KG1 (cell line): ENCODE measurements at regions not wholly inside any gene's neighbourhood (a gene's known extent, or its start where the extent isn't known, plus 50 kb on each side); places are given as distances from the start of the nearest gene placed in this dataset.
"Not testable (repeated sequence)": the region's sequence is repeated elsewhere in the genome, so short reads cannot be mapped to it uniquely, and the experiment has no call there.

Experiments
- DNase-seq: peaks from one replicate; lab custom pipeline; 2025; lab: John Stamatoyannopoulos, UW

DNA sequence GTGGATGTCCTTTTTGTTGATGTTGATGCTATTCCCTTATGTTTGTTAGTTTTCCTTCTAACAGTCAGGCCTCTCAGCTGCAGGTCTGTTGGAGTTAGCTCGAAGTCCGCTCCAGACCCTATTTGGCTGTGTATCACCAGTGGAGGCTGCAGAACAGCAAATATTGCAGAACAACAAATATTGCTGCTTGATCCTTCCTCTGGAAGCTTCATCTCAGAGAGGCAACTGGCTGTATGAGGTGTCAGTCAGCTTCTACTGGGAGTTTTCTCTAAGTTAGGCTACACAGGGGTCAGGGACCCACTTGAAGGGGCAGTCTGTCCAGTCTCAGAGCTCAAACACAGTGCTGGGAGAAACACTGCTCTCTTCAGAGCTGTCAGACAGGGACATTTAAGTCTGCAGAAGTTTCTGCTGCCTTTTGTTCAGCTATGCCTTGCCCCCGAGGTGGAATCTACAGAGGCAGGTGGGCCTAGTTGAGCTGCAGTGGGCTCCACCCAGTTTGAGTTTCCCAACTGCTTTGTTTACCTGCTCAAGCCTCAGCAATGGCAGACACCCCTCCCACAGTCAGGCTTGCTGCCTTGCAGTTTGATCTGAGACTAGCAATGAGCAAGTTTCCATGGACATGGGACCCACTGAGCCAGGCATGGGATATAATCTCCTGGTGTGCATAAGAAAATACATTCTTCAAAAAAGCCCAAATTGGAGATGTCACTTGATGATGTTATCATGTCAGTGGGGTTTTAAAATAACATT lies 99.5 kb downstream of the KDM5D start:
- no peak for DNase-seq

GRCh38 chrY:19637651-19638347 lies 106.7 kb downstream of the KDM5D start:
- no peak for DNase-seq

- DNase-seq, result no peak
Observed at GRCh38 chrY:19628926-19629325, 115.6 kb downstream of the KDM5D start.

DNA sequence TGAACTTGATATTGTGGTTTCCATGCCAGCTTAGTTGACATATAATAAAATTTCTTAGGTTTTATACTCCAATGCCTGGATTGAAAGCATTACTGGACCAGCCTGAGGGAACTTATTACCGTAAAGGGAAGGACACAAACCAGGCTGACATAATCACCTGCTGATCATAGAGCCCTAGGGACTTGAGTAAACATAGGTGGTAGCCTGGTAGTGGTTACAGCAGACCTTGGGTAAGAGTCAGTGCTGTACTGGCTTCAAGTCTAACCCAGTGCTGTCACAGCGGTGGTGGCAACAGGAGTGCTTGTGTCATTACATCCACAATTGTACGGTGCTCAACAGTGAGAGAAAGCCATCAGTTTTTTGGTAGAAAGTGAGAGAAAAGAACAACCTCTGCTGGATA lies 122.1 kb downstream of the KDM5D start:
- no peak for DNase-seq

GRCh38 chrY:19621756-19622155 lies 122.8 kb downstream of the KDM5D start:
- DNase-seq, result no peak

DNA sequence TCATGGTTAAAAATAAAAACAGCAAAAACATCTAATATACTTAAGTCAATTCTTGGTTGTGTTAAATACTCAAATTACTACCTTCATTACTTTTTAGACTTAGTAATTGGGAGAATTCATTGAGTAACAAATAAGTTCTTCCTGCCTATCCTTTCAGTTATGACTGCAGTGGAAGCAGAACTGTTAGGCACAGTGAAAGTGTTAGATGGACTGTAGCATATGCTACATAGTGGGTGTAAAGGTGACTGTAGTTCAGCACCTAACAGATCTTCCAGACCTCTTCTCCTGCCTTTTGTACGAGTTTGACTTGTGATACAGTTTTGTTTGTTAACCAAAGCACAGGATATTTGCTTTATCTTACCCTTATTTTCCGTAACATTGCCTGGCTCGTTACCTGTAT lies 143.4 kb downstream of the KDM5D start:
- no peak for DNase-seq

DNA sequence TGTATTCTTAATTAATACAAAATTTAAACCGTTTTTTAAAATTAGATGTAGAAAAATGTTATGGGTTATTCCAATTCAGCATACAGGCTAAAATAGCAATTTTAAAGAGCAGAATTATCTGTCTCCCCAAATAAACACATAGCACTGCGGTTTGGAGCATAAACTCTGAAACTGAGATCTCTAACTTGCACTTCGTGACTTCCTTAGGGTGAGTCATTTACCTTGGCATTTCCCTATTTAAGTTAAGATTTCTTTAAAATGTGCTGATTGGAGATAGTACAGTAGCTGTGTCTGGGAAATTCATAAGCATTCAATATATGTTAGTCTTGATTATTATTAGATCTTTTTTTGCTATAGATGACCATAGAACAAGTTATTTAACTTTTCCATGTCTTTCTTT lies 143.8 kb downstream of the KDM5D start:
- no peak for DNase-seq

GRCh38 chrY:19590235-19590634 lies 154.3 kb downstream of the KDM5D start:
- DNase-seq, result no peak

- no peak for DNase-seq
Observed at GRCh38 chrY:19589664-19590063, 154.9 kb downstream of the KDM5D start.

- no peak for DNase-seq
Observed at GRCh38 chrY:19587311-19587710, 157.2 kb downstream of the KDM5D start.

GRCh38 chrY:19580990-19581389 lies 163.5 kb downstream of the KDM5D start:
- not testable (repeated sequence) for DNase-seq

- DNase-seq, result no peak
Observed at GRCh38 chrY:19578281-19578874, 166.1 kb downstream of the KDM5D start.

GRCh38 chrY:19577250-19577649 lies 167.3 kb downstream of the KDM5D start:
- no peak for DNase-seq

- DNase-seq, result no peak
Observed at GRCh38 chrY:19574939-19575338, 169.6 kb downstream of the KDM5D start.

DNA sequence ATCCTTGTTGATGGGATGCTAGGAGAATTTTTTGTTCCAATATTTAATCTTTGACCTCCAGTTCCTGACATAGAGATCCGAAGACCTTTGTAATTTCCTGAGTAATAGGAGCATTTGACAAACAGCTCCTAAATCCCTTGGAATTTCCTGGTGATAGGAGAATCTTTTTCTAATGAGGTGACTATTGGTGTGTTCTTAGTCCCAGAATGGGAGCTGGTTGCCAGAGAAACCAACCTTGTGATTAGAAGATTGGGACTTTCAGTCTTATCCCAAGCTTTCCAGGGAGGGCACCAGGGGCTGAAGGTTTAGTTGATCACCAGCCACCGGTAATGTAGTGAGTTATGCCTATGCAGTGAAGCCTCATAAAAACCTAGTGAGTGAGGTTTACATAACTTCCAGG lies 170.9 kb downstream of the KDM5D start:
- DNase-seq, result no peak

DNA sequence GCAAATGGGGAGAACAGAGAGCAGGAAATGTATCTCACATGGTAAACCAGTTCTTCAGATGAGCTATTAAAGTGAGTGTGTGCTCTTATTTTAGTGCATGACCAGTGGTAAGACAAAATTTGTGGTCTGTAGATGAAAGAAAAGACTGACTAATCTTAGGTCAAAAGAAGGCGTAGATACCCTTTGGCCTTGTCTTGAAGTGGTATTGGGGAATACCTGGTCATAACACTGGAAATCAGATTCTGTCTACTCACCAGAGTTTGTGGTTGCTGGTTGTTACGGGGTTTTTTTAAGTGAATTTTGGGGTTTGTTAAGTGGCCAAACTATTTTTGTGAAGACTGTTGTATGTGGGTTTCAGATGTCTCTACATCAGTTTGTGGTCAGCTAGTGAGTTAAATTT lies 173.5 kb downstream of the KDM5D start:
- no peak for DNase-seq

DNA sequence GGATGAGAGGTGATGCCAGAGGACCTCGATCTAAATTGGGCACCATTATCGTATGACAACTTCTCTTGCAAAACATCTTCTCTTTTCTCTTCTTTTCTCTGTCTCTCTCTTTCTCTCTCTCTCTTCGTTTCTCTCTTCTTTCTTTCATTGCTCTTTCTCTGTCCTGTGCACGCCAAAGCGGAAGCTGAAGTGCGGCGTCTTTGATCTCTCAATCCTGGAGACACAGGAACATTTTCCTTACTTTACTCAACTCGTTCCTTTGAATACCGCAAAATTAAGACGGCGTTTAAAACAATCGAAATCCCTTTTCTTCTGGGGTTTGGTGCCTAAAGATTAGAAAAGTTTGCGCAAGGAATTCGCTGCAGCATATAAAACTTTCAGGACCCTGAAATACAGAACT lies 176.6 kb downstream of the KDM5D start:
- DNase-seq, result no peak

DNA sequence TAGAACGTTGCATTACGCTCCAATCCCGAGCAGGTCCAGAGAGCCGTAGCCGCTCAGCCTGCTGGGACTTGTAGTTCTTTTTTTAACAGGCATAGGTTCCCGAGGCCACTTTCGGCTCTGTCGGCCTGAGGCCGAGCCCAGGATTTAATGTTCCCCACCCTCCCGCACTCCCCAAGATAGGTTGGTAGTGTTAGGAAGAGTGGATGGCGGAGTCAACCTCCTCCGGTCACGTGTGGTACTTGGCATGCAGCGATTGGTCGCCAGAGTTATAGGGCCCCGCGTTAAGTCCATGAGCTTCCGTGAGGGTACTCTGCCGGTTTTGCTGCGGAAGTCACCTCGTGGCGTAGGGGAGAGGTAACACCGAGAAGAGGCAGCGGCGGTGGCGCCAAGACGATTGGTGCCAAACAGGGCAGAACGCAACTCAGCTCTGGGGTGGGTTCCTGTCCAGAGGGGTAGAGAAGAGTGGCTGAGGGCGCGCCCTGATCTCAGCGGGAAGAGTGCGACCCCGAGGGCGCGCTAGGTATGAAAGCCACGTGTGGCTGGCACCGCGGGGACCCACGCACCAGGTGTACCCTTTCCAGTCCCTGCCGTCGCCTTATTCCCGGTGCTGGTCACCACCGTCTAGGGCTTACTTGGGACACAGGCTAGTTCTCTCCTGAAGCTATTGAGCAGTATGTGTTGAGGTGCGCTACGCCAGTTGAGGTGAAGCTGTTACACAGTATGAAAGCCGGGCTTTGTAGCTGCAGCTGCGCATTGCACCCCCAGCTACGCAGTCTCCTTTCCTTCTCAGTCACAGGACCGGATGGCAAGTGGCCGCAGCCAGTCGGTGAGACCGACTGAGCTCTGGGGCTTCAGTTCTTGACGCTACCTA lies 177.2 kb downstream of the KDM5D start:
- peak; percentile 61 for DNase-seq

DNA sequence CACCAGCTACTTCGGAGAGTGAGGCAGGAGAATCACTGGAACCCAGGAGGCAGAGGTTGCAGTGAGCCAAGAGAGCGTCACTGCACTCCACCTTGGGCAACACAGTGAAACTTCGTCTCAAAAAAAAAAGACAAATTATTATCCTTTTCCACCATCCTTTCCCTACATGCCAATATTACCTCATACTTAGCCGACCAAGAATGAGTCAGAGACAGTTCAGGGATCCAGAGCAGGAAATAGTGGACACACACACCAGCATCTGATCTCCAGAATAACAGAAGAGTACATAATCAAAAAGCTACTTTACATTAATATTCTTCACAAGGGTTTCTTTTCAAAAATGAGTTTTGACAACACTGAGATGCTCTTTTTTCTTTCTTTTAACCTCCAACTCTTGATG lies 185.4 kb downstream of the KDM5D start:
- DNase-seq, result no peak

DNA sequence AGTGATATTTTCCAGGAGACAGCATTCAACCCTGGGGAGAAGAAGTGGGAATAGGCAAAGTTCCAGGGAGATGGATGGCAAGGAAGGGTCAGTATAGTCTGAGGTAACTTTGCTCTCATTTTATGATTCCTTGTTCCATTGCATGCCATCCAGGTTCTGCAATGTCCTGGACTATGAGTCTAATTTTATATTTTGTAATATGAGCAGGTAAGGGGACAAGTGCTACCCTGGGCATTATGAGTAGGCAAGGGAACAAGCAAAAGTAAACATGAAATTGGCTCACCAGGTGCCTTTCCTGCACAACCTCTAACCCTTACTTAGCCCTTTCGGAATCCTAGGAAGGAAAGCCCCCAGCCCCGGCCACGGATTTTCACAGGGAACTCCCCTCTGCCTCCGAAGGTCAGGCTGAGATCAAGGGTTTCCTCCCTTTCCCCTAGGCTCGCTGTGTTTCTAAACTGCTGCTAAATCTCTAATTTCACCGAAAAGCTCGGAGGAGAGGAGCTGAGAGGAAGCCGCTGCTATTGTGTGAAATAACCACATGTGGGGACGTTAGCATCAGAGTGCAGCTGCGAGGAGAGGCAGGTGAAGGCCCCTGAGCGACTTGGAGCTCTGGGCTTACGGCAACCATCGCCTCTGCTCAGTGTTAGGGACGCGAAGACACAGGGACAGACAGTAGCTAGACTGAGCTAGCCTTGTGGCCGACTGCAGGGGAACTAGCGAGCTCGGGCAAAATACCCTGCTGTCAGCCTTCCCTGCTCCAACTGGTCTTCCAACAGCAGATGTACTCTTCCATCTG lies 194.7 kb downstream of the KDM5D start:
- no peak for DNase-seq

DNA sequence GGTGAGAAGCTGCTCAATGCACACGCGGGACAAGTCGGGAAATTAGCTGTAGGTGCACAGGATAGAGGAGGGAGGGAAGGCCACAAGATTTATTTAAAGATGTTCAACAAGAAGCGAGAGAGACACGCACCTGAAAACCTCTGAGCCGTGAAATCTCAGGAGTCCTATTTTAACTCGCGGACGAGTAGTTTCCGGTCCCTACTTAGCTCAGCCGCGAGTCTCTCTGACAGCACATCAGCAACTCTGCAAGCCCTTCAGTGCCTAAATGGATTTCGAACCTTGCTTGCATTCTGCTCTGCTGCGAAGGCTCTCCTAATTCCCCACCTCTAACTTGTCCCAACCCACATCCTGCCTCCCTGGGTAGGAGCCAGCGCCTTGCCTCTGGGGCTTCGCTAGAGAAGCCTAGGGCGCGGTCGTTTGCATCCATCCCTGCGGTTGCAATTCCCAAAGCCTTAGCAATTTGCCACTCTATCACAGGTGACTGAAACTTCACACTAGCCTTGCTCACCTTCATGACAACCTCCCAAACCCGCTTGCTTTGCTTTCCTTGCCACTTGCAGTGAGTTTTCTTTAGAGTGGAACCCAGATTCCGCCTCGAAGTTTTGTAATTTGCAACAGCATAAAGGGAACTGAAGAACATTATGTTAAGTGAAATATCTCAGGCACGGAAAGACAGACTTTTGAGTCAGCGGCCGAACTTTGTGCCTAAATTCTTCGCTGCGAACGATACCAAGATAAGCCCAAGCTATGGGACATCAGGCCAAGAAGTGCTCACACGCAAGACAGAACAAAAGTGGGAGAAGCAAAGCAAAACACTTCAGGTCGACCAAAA lies 202.8 kb downstream of the KDM5D start:
- DNase-seq, result no peak
